Stimulated activated CD4-positive, alpha-beta T cell treated with anti-CD3 and anti-CD28 coated beads, Interleukin-12 subunit alpha, Interleukin-12 subunit beta, amount 100 ng/mL, for 24 hours (primary cell): ENCODE measurements at regions not wholly inside any gene's neighbourhood (a gene's known extent, or its start where the extent isn't known, plus 50 kb on each side); places are given as distances from the start of the nearest gene placed in this dataset.

Source experiments
- DNase-seq, 2 experiments: peaks; one replicate each; pipeline ENCODE4 v3.0.0-alpha.2; 2020; ENCODE audit warnings: low read depth in 2 of 2

- no peak for DNase-seq
Observed at GRCh38 chr1:163406772-163407171, 85.0 kb downstream of the NUF2 start.

GRCh38 chr1:163408262-163408661, 86.5 kb downstream of the NUF2 start:
- no peak for DNase-seq

- DNase-seq, result peak in 1 of 2 experiments; percentile 17
Observed at GRCh38 chr1:163410073-163410999, 88.6 kb downstream of the NUF2 start.

GRCh38 chr1:163412221-163412620, 90.5 kb downstream of the NUF2 start:
- no peak for DNase-seq

- DNase-seq, result no peak
Observed at GRCh38 chr1:163414778-163415177, 93.0 kb downstream of the NUF2 start.

GRCh38 chr1:163421701-163422100, 99.9 kb downstream of the NUF2 start:
- DNase-seq, result no peak

- DNase-seq, result no peak
Observed at GRCh38 chr1:163422738-163423404, 101.1 kb downstream of the NUF2 start.

- DNase-seq, result no peak
Observed at GRCh38 chr1:163426505-163427251, 104.9 kb downstream of the NUF2 start.

- DNase-seq, result no peak
Observed at GRCh38 chr1:163427279-163427678, 105.5 kb downstream of the NUF2 start.

- no peak for DNase-seq
Observed at GRCh38 chr1:163436140-163436812, 114.5 kb downstream of the NUF2 start.

- no peak for DNase-seq
Observed at GRCh38 chr1:163439471-163439870, 117.7 kb downstream of the NUF2 start.

GRCh38 chr1:163440090-163440489, 118.3 kb downstream of the NUF2 start:
- no peak for DNase-seq

GRCh38 chr1:163442231-163442879, 120.6 kb downstream of the NUF2 start:
- DNase-seq, result no peak

GRCh38 chr1:163442895-163443294, 121.1 kb downstream of the NUF2 start:
- no peak for DNase-seq

GRCh38 chr1:163443863-163444262, 122.1 kb downstream of the NUF2 start:
- no peak for DNase-seq

- DNase-seq, result no peak
Observed at GRCh38 chr1:163444665-163445064, 122.9 kb downstream of the NUF2 start.

- DNase-seq, result no peak
Observed at GRCh38 chr1:163450986-163451385, 129.2 kb downstream of the NUF2 start.

GRCh38 chr1:163459539-163459938, 137.8 kb downstream of the NUF2 start:
- no peak for DNase-seq

GRCh38 chr1:163467289-163467688, 145.5 kb downstream of the NUF2 start:
- no peak for DNase-seq

- DNase-seq, result no peak
Observed at GRCh38 chr1:163471779-163472650, 150.3 kb downstream of the NUF2 start.
